ENCODE measurements at regions not wholly inside any gene's neighbourhood (a gene's known extent, or its start where the extent isn't known, plus 50 kb on each side); places are given as distances from the start of the nearest gene placed in this dataset.
"Not testable (repeated sequence)": the region's sequence is repeated elsewhere in the genome, so short reads cannot be mapped to it uniquely, and the experiment has no call there.

DNA sequence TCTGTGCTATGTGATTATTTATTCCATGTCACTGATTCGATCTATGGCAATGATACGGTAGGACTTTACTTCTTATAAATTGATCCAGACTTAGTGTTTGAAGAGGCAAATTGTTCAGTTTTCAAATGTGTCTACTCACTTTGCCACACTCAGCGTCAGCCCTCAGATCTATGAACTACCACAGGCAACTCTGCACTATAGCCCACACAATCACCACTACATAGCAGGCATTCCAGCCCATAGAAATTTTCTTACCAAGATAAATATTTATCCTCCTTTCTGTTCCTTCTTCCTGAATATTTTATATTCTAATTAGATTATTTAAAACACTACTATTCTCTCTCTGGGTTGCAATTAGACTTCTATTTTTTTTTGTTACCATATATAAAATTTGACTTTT, 776.1 kb downstream of the BRINP3 start:
- DNase-seq (ENCODE audit: extremely low read depth, low read depth): no peak

- no peak for DNase-seq (ENCODE audit: extremely low read depth, low read depth)
Observed at GRCh38 chr1:189706594-189706993, 771.1 kb downstream of the BRINP3 start.

GRCh38 chr1:189708674-189709073, 769.0 kb downstream of the BRINP3 start:
- peak; percentile 8 for DNase-seq (ENCODE audit: extremely low read depth, low read depth)

- DNase-seq (ENCODE audit: extremely low read depth, low read depth): not testable (repeated sequence)
Observed at GRCh38 chr1:189718147-189718795, 759.4 kb downstream of the BRINP3 start.

DNA sequence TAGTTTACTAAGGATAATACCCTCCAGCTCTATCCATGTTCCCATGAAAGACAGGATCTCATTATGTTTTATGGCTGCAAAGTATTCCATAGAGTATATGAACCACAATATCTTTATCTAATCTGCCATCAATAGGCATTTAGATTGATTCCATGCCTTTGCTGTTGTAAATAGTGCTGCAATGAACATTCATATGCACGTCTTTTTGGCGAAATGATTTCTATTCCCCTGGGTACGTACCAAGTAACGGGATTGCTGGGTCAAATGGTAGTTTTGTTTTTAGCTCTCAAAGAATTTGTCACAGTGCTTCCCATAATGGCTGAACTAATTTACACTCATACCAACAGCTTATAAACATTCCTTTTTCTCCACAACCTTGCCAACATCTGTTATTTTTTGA, 750.9 kb downstream of the BRINP3 start:
- DNase-seq (ENCODE audit: extremely low read depth, low read depth): no peak

DNA sequence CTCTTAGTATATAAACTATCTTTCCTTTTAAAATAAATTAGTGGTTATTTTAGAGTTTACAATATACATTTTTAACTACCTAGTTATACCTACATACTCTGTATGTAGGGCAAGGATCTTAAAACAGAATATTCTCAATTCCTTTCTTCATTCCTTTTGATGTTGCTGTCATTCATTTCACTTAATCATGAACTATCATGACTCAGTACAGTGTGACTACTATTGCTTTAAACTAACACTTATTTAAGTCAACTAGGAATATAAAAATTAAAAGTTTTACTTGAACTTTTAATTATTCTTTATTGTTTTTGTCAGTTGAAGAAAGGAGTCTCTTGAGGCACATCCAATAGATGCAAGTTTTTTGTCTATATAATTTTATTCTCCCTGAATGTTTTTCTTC, 726.4 kb downstream of the BRINP3 start:
- DNase-seq (ENCODE audit: extremely low read depth, low read depth): no peak

GRCh38 chr1:189752461-189752995, 725.1 kb downstream of the BRINP3 start:
- no peak for DNase-seq (ENCODE audit: extremely low read depth, low read depth)

- not testable (repeated sequence) for DNase-seq (ENCODE audit: extremely low read depth, low read depth)
Observed at GRCh38 chr1:189755100-189755499, 722.6 kb downstream of the BRINP3 start.

DNA sequence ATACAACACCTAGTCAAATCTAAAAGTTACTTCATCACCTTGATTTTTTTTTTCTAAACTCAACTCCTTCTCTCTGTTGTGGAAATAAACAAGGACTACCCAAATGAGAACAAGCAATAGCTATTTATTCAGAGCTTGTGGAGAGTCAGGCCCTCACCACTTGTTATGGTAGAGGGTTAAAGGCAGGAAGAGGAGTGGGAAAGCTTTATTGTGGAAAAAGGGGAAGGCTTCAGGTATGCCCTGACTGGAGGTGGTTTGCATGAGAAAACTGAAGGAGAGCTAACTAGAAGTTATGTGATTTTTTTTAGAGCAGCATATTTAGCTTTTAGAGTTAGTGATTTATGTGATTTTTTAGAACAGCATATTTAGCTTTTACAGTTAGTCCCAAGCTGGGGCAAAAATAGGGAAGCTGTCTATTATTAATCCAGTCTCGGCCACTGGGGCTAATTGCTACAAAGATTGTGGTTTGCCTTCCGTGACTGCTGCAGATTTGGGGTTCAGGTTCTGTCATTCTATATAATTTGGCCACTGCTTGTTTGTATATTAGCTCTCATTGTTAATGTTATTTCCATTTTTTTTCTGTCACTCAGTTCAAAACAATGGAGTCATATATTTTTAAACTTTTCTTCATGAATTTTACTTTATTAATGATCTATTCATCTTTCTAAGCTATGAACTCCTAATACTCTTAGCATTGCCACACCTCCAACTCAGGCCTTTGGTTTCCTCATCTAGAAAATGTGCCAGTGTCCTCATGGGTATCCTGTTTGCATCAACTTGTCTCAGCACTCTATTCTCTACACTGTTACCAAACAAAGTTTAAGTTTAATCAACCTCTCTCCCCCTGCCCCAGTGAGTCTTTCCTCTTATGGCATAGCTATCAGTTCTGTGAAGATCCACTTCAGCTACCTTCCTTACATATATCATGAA, 713.0 kb downstream of the BRINP3 start:
- no peak for DNase-seq (ENCODE audit: extremely low read depth, low read depth)

DNA sequence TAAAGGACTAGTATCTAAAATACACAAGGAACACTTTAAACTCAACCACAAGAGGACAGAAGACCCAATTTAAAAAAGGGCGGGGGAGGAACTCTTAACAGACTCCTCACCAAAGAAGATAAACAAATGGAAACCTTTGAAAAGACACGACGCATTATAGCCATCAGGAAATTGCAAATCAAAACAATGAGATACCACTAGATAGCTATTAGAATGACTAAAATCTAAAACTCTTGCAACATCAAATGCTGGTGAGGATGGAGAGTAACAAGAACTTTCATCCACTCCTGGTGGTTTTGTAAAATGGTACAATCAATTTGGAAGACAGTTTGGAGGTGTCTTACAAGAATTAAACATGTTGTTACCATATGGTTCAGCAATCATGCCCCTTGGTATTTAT, 708.2 kb downstream of the BRINP3 start:
- no peak for DNase-seq (ENCODE audit: extremely low read depth, low read depth)

- DNase-seq (ENCODE audit: extremely low read depth, low read depth): no peak
Observed at GRCh38 chr1:189774721-189775287, 702.9 kb downstream of the BRINP3 start.

- DNase-seq (ENCODE audit: extremely low read depth, low read depth): no peak
Observed at GRCh38 chr1:189775343-189775742, 702.3 kb downstream of the BRINP3 start.

DNA sequence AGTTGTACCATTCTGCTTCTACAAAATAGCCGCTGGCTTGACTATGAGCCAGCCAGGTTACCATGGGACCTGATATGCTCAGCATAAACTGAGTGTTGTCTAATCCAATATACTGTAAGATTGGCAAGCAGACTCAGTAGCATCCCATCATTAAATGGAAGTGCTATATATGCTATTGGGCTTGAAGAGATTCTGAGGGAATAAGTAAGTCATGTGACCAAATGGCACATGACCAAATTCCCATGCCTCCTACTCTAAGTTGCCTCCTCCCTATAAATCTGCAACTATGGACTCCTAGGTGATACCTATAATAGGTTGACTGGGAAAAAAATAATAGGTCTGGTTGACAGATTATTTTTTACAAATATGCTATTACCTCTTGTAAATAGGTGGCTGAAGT, 698.6 kb downstream of the BRINP3 start:
- DNase-seq (ENCODE audit: extremely low read depth, low read depth): no peak

DNA sequence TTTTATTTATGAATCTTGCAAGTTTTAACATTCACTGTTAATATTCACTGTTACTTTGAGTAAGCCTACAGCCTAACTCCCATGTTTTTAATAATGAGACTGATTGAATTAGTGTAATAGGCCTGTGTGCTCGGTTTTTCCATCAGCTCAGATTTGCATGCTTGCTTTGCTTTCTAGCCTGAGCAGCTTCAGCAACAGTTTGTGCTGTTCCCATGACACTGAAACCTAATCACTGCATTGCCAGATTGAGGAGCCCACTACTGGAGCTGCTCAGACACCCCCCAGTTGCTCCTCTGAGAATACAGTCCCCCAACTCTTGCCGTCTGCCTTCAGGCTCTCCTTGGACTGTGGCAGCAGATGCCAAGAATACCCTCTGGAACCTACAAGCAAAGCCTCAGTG, 695.4 kb downstream of the BRINP3 start:
- no peak for DNase-seq (ENCODE audit: extremely low read depth, low read depth)

GRCh38 chr1:189783456-189783855, 694.2 kb downstream of the BRINP3 start:
- no peak for DNase-seq (ENCODE audit: extremely low read depth, low read depth)

GRCh38 chr1:189786761-189787160, 690.9 kb downstream of the BRINP3 start:
- no peak for DNase-seq (ENCODE audit: extremely low read depth, low read depth)

GRCh38 chr1:189787201-189787600, 690.5 kb downstream of the BRINP3 start:
- DNase-seq (ENCODE audit: extremely low read depth, low read depth): no peak

DNA sequence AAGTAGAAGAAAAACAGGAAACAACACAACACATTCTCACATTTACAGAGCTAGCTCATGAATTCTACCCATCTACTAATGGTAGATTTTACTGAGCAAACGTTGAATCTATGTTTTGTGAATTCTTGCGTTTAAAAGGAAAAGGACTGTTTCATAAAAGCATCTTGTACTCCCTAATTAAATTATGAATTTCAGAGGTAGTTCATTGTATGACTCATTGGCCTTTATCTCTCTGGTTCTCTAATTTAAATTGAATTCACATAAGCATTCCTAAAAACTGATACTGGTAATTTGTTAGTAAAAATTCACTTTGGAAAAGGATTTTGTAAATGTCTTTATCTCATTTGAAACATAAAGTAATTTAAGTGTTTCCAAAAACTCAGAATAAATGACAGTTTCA, 687.3 kb downstream of the BRINP3 start:
- no peak for DNase-seq (ENCODE audit: extremely low read depth, low read depth)

GRCh38 chr1:189803364-189803763, 674.3 kb downstream of the BRINP3 start:
- DNase-seq (ENCODE audit: extremely low read depth, low read depth): no peak

DNA sequence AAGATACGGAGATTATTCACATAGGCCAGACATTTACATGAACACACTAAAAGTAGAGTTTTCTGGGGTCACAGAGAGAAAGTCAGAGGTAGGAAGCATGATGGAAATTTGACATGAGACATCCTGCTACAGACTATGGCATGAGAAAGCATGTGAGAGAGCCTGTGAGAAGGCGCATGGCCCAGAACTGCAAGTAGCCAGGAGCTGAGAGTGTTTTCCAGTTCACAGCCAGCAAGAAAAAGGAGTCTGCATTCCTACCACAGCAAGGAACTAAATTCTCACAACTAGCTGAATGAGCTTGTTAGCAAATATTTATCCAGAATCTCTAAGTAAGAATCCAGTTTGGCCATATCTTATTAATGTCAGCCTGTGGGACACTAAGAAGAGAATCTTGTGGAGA, 673.3 kb downstream of the BRINP3 start:
- no peak for DNase-seq (ENCODE audit: extremely low read depth, low read depth)

DNA sequence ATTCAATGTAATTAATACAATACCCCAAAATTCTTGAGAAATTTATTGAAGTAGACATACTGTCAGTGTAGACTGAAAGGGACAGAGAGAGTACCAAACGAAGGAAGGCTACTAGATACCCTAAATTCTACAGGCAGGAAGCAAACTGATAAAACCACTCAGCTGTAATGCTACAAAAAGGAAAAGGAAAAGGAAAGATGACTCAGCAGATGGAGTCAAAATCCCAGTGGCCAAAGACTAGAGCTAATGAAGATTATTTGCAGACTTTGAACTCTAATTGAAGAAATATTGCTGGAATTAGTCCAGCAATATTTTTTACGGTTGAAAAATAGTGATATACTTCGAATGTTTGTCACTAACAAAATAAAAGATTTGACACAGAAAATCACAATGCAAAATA, 671.9 kb downstream of the BRINP3 start:
- DNase-seq (ENCODE audit: extremely low read depth, low read depth): no peak
